ENCODE measurements at regions not wholly inside any gene's neighbourhood (a gene's known extent, or its start where the extent isn't known, plus 50 kb on each side); places are given as distances from the start of the nearest gene placed in this dataset.
"Not testable (repeated sequence)": the region's sequence is repeated elsewhere in the genome, so short reads cannot be mapped to it uniquely, and the experiment has no call there.

DNA sequence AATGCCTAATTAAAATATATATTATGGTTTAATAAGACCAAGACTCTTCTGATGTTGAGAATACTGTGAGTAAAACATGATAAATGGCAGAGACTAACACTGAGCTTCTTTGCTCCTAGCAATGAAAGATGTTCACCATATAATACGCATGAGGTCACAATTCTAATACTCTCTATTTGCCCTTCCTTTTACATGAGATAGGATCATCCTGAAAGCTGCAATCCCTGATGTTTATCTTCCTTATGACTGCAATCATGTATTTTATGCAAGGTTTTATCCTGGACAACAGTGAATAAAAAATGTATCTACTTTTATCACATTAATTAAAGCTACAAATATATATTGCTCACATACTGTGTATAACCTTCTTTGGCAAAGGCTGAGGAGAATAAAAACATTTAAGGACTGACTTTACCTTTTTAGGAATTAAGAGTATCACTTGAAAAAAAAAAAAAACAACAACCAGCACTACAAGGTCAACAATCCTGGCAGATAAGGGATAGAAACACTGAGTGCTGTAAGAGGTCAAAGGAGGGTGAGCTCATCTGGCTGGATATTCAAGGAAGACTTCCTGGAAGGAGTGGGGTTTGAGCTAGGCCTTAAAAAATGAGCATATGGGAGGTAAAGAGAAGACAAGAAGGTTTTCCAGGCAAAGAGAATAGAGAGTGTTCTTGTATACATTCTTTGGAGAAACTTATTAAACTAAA lies 99.9 kb downstream of the AREG start:
- no peak for DNase-seq

- no peak for DNase-seq
These were observed 100.5 kb downstream of the AREG start for GRCh38 chr4:74545448-74545847.

DNA sequence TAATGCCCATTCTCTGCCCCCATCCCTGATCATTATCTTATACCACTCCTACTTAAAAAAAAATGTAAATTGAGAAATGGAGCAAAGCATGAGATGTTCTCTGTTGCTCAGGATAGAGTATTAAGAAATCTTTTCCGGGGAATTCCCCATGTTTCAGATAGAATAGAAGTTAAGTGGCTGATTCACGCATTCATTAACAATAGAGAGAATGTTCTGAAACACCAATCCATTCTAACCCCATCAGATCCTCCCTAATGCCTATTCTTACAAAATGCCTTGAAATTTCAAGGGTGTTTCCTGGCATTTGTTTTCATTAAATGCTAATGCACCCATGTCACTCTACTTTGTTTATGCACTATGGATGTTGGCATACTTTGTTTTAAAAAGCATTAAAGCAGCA lies 101.1 kb downstream of the AREG start:
- no peak for DNase-seq

- no peak for DNase-seq
These were observed 102.1 kb downstream of the AREG start for GRCh38 chr4:74547042-74547441.

- DNase-seq: no peak
These were observed 103.6 kb downstream of the AREG start for GRCh38 chr4:74548561-74548960.

- no peak for DNase-seq
These were observed 105.0 kb downstream of the AREG start for GRCh38 chr4:74549936-74550335.

GRCh38 chr4:74555231-74555630 lies 110.3 kb downstream of the AREG start:
- DNase-seq: no peak

DNA sequence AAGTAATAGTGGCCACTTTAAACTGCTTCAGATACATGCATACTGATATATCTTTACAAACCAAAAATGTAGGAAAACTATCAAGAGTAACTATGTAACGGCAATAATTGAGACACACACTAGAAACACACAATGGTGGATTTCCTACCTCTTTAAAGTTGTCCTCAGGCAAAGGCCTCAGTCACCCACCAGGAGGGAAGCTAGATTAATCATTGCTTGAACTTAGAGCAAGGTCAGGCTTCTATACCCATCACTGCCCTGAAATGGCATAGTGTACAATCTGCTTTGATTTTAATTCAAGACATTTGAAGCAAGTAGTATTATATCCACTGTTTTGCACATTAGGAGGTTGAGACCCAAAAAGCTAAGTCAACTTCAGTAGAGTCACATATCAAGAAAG lies 110.9 kb downstream of the AREG start:
- DNase-seq: no peak

DNA sequence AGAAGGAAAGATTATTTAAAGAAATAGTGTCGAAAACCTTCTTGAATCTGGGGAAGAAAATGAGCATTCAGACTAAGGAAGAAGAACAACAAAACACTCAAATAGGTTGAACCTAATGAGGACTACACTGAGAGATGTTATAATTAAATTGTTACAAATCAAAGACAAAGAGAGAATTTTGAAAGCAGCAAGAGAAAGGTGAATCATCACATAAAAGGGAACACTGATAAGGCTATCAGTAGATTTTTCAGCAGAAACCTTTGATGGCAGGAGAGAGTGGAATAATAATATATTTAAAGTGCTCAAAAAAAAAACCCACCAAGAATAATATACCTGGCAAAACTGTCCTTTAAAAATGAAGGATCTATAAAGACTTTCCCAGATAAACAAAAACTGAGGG lies 114.9 kb downstream of the AREG start:
- DNase-seq: no peak

GRCh38 chr4:74567981-74568380 lies 123.0 kb downstream of the AREG start:
- DNase-seq: no peak

DNA sequence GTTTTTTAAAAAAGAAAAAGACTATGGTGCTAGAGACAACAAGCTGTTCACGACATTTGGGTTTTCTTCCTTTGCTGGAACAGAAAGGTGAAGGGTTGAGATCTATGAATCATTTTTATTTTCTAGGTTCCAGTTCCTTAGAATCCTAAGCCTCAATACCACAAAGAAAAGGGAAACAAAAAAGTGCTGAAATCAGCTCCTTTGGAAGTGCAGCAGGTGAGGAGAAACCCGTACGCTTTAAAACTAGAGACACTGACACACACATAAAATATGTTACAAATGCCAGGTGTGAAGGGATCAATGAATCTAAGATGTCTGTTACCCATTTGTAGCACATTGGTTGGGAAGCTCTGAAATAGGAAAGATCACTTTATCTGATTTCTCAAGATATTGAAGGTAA lies 125.2 kb downstream of the AREG start:
- no peak for DNase-seq

- no peak for DNase-seq
These were observed 133.4 kb downstream of the AREG start for GRCh38 chr4:74578329-74578728.

DNA sequence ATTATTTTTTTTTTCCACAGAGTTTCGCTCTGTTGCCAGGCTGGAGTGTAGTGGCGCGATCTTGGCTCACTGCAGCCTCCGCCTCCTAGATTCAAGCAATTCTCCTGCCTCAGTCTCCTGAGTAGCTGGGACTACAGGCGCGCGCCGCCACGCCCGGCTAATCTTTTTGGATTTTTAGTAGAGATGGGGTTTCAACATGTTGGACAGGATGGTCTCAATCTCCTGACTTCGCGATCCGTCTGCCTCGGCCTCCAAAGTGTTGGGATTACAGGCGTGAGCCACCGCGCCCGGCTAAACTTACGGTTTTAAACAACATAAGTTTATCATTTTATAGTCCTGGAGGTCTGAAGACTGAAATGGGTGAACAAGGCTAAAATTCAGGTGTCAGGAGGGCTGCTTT lies 133.9 kb downstream of the AREG start:
- not testable (repeated sequence) for DNase-seq

- DNase-seq: no peak
These were observed 138.3 kb downstream of the AREG start for GRCh38 chr4:74583089-74583700.

DNA sequence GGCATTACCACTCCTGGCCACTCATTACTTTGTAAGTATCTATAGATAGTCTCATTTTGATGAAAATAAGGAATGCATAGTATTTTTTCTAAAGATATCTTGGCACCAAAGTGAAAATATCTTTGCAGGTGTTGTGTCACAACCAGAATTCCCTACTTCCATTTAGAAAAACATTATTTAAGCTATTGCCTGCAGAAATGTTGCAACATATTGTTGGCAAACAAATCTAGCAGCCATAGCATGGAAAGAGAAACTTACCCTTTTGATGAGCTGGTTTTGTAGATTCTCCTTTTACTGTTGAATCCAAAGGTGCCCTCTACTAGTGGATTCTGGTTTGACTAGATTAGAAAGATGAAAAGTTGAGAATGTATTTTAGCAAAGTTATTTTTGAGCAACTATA lies 138.8 kb downstream of the AREG start:
- DNase-seq: no peak

- DNase-seq: no peak
These were observed 143.4 kb downstream of the AREG start for GRCh38 chr4:74588350-74588749.

- DNase-seq: no peak
These were observed 145.5 kb downstream of the AREG start for GRCh38 chr4:74590476-74590875.

DNA sequence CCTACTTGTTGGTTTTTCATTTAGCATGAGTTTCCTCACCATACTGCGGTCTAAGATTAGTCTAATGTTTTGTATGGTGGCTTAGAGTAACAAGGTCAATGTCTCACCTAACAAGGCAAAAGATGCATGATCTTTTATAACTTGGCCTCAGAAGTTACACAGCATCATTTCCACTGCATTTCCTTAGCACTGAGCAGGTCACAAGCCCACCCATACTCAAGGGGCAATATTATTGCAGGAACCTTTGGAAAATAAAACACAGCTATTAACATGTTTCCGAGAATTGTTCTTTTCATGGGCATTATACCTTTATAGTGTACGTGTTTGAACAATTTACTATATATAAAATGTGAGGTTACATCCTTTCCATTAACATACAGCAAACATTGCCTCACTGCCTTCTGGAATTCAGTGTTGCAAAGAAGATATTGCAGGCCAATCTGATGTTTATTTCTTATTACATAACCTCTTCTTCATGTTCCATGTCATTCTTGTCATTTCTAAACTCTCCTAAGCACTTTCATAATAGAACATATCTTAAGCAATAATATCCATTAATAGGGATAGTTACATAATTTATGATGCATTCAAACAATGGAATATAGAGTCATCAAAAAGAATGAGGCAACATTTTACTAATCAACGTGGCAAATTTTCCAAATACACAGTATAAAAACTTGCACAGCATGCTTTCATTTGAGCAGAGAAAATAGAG lies 153.8 kb downstream of the AREG start:
- no peak for DNase-seq

DNA sequence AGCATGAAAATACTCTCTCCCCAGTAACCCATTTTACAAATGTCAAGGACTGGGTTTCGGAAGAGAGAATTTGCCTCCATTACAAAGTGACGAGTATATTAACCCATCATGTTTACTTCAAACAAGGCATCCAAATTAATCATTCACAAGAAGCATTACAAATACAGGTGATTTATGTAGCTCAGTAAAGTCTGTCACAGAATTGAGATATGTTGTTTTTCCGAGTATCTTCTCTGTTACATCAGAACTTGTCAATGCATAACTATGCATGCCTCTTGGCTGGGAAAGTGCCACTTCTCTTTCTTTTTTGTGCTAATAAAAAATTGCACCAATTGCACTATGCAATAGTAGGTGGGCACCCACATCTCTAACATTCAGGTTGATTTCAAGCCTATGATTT lies 158.2 kb downstream of the AREG start:
- no peak for DNase-seq

DNA sequence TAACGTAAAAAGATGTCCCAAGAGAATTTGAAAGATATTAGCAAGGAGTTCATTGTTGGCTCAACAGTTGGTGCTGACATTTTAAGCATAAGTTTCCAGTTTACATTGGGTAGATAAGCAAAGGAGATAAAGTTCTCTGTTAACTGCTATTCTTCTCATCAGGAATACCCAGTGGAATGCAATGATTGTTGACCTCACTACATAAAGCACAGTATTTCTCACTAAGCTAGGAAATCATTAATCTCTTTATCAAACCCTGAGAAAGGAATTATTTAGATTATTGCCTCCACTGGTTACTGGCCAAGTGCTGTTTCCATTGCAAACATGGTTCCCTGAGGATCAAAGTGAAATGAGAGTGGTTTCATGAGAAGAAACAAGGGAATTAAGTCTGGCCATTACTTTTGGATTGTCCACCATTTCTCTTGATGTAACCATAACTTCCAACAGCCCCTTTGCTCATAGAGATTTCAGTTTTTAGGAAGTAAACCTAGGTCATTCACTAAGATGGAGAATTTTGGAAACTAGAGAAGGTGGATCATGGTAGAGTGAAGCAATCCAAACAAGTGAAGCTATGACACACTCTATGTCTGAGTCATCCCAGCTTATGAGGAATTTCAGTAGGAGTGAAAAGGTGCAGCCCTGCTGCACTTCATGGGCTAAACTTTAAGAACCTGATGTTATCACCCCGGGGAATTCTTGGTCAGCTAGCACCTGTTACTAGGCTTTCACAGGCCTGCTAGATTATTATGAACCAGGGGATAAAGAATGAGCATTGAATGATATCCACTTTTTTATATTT lies 163.4 kb downstream of the AREG start:
- no peak for DNase-seq

- no peak for DNase-seq
These were observed 165.6 kb downstream of the AREG start for GRCh38 chr4:74610491-74610890.

DNA sequence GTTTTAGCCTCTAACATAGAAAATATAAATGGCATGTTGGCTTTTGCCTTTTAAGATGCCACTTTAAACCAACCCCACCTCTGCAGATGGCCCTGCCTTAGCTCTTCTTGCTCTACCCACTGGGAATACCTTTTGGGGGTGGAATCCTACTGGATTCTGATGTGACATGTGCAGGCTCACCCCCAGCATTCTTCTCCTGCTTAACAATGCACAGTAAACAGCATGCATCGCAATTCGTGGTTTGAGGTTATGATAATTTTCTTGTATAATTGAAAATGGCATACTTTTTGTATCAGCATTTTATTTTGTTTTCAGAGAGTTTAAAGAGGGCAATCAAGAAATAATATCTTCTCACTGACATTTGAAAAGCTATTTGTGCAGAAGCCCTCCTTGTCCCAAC lies 167.9 kb downstream of the AREG start:
- DNase-seq: no peak

DNA sequence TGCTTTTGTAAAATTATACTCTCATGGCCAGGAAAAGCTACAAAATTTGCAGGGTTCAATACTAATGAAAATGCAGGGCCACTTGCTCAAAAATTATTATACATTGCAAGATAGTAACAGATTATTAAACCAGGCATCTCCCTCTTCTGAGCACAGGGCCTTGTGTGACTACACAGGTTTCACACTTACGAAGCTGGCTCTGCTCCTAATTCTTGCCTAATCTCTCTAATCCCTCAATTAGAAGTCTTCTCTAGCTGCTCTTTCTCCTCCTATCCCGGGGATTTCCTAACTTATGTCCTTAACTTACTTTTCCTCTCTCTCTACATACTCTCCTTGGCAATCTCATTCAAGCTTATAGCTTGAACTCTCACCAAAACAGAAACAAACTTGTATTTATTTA lies 168.3 kb downstream of the AREG start:
- DNase-seq: no peak

DNA sequence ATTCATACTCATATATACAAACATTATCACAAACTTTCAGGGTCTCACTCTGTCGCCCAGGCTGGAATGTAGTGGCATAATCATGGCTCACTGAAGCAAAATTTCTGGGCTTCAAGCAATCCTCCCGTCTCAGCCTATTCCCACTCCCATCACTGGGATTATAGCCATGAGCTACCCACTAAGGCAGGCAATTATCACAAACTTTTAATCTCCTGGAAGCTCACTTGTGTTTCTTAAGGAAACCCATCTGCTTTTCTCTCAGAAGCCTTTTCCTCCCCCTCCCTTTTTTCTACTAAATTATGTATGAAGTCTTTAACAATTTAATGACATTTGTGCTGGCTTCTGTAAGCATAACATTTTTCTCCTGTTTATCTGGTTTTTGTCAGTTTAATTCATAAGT lies 170.5 kb downstream of the AREG start:
- no peak for DNase-seq
